Activated CD4-positive, alpha-beta T cell treated with anti-CD3 and anti-CD28 coated beads, Interleukin-2, amount 50 U/mL, for 1 hour (primary cell): ENCODE measurements at regions not wholly inside any gene's neighbourhood (a gene's known extent, or its start where the extent isn't known, plus 50 kb on each side); places are given as distances from the start of the nearest gene placed in this dataset.
"Not testable (repeated sequence)": the region's sequence is repeated elsewhere in the genome, so short reads cannot be mapped to it uniquely, and the experiment has no call there.

ENCODE experiments used
- DNase-seq: peaks from one replicate; pipeline ENCODE4 v3.0.0-alpha.2; 2020

GRCh38 chr1:209158851-209159250, 424.7 kb upstream of the CAMK1G start:
- DNase-seq, result no peak

- DNase-seq, result no peak
These were observed 423.3 kb upstream of the CAMK1G start for GRCh38 chr1:209160230-209160629.

- DNase-seq, result no peak
These were observed 420.9 kb upstream of the CAMK1G start for GRCh38 chr1:209162651-209163050.

- DNase-seq, result no peak
These were observed 415.3 kb upstream of the CAMK1G start for GRCh38 chr1:209168204-209168603.

DNA sequence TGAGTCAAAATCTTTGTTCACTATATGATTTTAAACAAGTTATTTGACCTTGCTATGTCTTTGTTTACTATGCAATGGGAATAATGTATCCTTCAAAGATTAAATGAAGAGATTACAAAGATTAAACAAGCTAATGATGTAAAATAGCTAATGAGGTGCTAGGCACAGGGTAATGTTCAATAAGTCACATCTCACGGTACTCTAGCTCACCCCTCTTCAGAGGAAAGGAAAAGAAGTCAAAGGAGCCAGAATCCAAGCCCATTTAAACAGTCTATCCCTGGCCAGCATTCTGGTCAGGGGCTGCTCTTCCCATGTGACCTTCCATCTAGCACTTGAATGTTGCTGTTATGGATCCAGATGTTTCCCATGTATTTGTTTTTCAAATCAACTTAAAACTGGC, 412.4 kb upstream of the CAMK1G start:
- no peak for DNase-seq

DNA sequence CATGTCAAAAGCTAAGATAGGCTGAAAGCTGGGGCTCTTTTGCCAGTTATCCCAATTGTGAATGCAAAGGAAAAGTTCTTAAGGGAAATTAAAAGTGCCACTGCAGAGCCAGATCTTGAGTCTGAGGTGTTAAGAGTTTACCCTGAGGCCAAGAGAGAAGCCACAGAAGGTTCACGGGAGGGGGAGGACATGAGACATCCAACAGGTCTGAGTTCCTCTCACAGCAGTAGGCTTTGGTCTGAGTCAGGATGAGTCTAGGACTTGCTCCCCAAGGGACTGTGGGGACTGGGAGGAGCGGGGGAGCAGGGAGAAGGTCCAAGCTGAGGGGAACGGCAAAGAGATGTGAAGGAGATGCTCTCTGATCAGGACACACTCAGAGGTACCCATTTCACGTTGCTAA, 411.2 kb upstream of the CAMK1G start:
- no peak for DNase-seq

DNA sequence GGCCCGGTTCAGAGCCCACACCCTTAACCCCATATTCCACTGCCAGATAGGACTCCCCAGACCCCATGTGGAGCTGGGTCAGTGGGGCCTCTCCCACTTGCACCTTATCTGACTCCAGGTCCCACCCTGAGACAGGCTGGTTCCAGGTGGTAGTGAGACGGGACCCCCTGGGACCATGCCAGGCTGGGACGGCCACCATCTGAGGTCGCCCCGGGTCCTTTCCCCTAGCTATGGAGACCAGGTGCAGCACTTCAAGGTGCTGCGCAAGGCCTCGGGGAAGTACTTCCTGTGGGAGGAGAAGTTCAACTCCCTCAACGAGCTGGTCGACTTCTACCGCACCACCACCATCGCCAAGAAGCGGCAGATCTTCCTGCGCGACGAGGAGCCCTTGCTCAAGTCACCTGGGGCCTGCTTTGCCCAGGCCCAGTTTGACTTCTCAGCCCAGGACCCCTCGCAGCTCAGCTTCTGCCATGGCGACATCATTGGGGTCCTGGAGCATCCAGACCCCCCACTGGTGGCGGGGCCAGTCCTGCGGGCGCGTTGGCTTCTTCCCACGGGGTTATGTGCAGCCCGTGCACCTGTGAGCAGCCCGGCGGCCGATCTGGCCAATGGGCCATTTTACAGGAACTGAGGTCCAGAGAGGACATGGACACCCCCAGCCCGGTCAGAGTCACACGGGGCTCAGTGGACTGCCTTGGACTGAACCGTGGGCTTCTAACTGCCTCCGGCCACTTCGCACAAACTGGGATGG, 410.5 kb upstream of the CAMK1G start:
- not testable (repeated sequence) for DNase-seq

- DNase-seq, result not testable (repeated sequence)
These were observed 409.7 kb upstream of the CAMK1G start for GRCh38 chr1:209173796-209174195.

DNA sequence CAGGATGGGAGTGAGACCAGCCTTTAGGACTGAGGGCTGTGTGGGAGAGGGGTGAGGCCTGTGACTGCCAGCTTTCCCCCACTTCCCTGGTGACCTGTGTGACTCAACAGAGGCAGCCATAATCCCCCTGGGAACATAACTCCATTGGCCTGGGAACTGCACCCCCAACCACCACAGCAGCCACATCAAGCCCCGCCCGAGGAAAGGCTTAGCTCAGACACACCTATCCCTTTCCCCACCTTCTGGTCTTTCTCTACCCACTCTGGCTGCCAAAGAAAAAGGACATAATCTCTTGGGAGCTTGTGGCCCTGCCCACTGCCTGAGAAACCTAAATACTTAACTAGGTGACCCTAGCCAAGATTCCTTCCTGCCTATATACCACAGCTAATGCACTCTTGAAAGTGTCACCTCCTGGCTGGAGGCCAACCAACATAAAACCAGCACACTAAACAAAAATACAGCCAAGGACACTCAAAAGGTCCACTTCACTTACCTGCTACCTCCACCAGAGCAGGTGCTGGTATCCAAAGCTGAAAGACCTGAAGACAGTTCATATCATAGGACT, 406.6 kb upstream of the CAMK1G start:
- DNase-seq, result no peak

GRCh38 chr1:209183195-209183594, 400.3 kb upstream of the CAMK1G start:
- DNase-seq, result no peak

GRCh38 chr1:209187589-209187988, 395.9 kb upstream of the CAMK1G start:
- DNase-seq, result no peak

- DNase-seq, result no peak
These were observed 392.8 kb upstream of the CAMK1G start for GRCh38 chr1:209190591-209191261.

- no peak for DNase-seq
These were observed 392.3 kb upstream of the CAMK1G start for GRCh38 chr1:209191262-209191634.

DNA sequence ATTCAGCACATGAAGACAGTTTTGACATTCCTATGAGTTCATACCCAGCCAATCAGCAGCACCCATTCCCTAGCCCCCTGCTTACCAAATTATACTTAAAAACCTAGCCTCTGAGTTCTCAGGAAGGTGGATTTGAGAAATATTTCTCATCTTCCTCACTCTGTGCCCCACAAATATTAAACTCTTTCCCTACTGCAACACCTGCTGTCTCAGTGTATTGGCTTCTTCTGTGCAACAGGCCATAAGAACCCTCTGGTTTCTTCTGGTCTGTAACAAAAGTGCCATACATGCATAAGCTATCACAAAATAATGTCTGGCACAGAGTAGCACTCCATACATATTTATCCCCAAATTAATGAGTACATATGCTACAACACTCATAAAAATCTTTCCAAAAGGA, 387.4 kb upstream of the CAMK1G start:
- no peak for DNase-seq

- DNase-seq, result no peak
These were observed 384.4 kb upstream of the CAMK1G start for GRCh38 chr1:209198961-209199750.

- no peak for DNase-seq
These were observed 383.7 kb upstream of the CAMK1G start for GRCh38 chr1:209199822-209200221.

DNA sequence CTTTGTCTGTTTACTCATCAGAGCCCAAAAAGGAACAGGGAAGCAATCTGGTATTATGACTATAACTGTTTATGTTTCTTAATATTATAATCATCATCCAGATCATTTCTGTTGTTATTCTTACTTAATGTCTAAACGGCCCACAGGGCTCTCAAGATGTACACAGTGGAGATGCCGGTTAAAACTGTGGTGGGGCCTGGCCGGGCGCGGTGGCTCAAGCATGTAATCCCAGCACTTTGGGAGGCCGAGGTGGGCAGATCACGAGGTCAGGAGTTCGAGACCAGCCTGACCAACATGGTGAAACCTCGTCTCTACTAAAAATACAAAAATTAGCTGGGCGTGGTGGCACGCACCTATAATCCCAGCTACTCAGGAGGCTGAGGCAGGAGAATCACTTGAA, 381.2 kb upstream of the CAMK1G start:
- not testable (repeated sequence) for DNase-seq

DNA sequence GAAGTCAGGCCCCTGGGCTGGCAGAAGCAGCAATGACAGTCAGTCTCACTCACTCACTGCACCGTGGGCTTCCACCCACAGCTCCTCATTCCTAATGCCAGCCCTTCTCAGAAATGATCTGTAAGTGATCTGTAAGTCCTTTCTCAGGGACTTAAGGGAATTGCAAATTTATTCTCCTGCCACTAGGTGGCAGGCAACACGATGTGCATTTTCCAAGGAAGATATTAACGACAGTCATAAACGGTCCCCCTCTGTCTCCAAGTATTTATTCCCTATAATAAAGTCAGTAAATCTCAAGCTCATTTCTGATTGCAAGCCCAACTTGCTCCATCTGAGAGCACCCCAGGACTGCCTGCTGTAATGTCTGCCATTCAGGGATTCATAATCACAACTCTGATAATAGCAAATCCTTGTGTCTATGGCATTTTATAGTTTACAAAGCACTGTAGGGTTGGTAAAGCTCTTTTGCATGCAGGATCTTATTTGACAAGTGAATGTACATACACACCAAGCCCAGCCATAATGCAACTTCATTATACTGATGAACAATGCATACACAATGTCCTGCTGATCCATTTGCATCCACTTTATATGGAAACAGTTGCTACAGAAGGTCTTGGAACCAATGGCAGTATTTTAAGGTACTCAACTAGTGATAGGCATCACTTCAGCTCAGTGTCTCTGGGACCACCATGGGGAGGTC, 380.5 kb upstream of the CAMK1G start:
- DNase-seq, result peak; percentile 1

- no peak for DNase-seq
These were observed 380.0 kb upstream of the CAMK1G start for GRCh38 chr1:209203533-209203895.

- no peak for DNase-seq
These were observed 378.5 kb upstream of the CAMK1G start for GRCh38 chr1:209205039-209205438.

DNA sequence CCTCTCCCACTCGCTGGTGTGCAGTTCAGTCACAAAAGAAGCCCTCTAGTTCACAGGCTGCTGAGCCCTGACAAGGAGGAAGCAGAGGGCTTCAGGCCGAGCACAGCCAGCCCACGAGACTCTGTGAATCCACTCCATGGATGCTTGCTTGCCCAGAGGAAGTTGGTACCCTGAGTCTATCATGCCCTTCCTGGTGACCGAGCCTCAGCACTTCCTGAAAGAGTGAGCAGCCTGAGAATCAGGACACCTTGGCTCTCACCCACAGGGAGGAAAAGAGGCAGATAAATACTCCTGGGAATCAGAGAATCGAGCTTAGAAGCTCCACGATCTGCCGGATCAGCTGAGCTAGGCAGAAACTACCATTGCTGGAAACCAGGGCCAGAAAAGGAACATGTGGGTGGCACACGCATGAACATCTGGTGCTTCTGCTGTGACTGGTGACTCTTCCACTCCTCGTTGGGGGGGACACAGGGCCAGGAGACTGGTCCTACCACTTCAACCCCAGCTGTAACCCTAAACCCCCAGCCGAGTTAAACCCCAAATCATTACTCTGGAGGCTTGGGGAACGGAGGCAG, 376.3 kb upstream of the CAMK1G start:
- DNase-seq, result no peak

- DNase-seq, result no peak
These were observed 375.7 kb upstream of the CAMK1G start for GRCh38 chr1:209207701-209208286.
